Mesenchymal stem cell (in vitro differentiated cells and primary cell): ENCODE measurements at regions not wholly inside any gene's neighbourhood (a gene's known extent, or its start where the extent isn't known, plus 50 kb on each side); places are given as distances from the start of the nearest gene placed in this dataset.

ENCODE experiments used
- DNase-seq: peaks from one replicate; pipeline ENCODE4 v3.0.0-alpha.2; 2013
- H2AFZ ChIP-seq: one replicate; pipeline ENCODE4 v1.6.1; 2013; ENCODE audit warnings: low read depth, mild to moderate bottlenecking, control low read depth, inconsistent platforms, low read length, moderate library complexity
- H2AK5ac ChIP-seq: 2 replicates; pipeline ENCODE4 v1.6.1; 2013; ENCODE audit warnings: low read length, moderate library complexity, mild to moderate bottlenecking, inconsistent platforms; ENCODE audit not compliant: severe bottlenecking
- H2BK120ac ChIP-seq: one replicate; pipeline ENCODE4 v1.6.1; 2013; ENCODE audit warnings: low read depth, mild to moderate bottlenecking, inconsistent platforms, low read length, moderate library complexity
- H2BK12ac ChIP-seq, 2 experiments: one replicate each; pipeline ENCODE4 v1.6.1; 2013; ENCODE audit warnings: inconsistent platforms in 2 of 2, low read length in 2 of 2, mild to moderate bottlenecking in 2 of 2, moderate library complexity in 2 of 2, control low read depth in 1 of 2
- H2BK15ac ChIP-seq: one replicate; pipeline ENCODE4 v1.6.1; 2013; ENCODE audit warnings: mild to moderate bottlenecking, low read depth, inconsistent platforms; ENCODE audit not compliant: poor library complexity, severe bottlenecking
- H2BK5ac ChIP-seq: 2 replicates; pipeline ENCODE4 v1.6.1; 2013; ENCODE audit warnings: low read depth, mild to moderate bottlenecking, low read length, control low read depth, inconsistent platforms; ENCODE audit not compliant: poor library complexity, severe bottlenecking
- H3K14ac ChIP-seq, 2 experiments: one replicate each; pipeline ENCODE4 v1.6.1; 2013; ENCODE audit warnings: inconsistent platforms in 2 of 2, low read length in 2 of 2, control low read depth in 1 of 2, mild to moderate bottlenecking in 1 of 2, moderate library complexity in 1 of 2
- H3K18ac ChIP-seq, 2 experiments: one replicate each; pipeline ENCODE4 v1.6.1; 2013; ENCODE audit warnings: inconsistent platforms in 2 of 2, low read length in 2 of 2, control low read depth in 1 of 2, low read depth in 1 of 2, mild to moderate bottlenecking in 1 of 2
- H3K23ac ChIP-seq, 2 experiments: one replicate each; pipeline ENCODE4 v1.6.1; 2013; ENCODE audit warnings: inconsistent platforms in 2 of 2, low read length in 2 of 2, mild to moderate bottlenecking in 2 of 2, moderate library complexity in 2 of 2, control low read depth in 1 of 2
- H3K27ac ChIP-seq: 2 replicates; pipeline ENCODE4 v1.5.1; 2013; ENCODE audit warnings: mild to moderate bottlenecking, moderate library complexity, low read length, control low read depth, inconsistent platforms; ENCODE audit not compliant: poor library complexity, severe bottlenecking
- H3K27me3 ChIP-seq, 2 experiments: 2 replicates each; pipeline versions ENCODE4 v1.6.1 to v1.7.0; 2013; ENCODE audit warnings: low read length in 2 of 2, mild to moderate bottlenecking in 2 of 2, moderate library complexity in 2 of 2, control low read depth in 1 of 2, inconsistent platforms in 1 of 2; ENCODE audit not compliant: control insufficient read depth in 1 of 2, insufficient read depth in 1 of 2
- H3K36me3 ChIP-seq, 2 experiments: 2 replicates each; pipeline versions ENCODE4 v1.6.1 to v1.7.0; 2013; ENCODE audit warnings: low read length in 2 of 2, control low read depth in 1 of 2, inconsistent platforms in 1 of 2, low read depth in 1 of 2, mild to moderate bottlenecking in 1 of 2; ENCODE audit not compliant: insufficient read depth in 2 of 2, control insufficient read depth in 1 of 2
- H3K4ac ChIP-seq, 2 experiments: one replicate each; pipeline ENCODE4 v1.6.1; 2013; ENCODE audit warnings: inconsistent platforms in 2 of 2, low read length in 2 of 2, mild to moderate bottlenecking in 2 of 2, moderate library complexity in 2 of 2, control low read depth in 1 of 2, low read depth in 1 of 2
- H3K4me1 ChIP-seq: 2 replicates; pipeline ENCODE4 v1.6.1; 2013; ENCODE audit warnings: low read depth, low read length, control low read depth; ENCODE audit not compliant: control insufficient read depth, insufficient read depth
- H3K4me2 ChIP-seq: 2 replicates; pipeline ENCODE4 v1.6.1; 2013; ENCODE audit warnings: low read length, mild to moderate bottlenecking, inconsistent platforms; ENCODE audit not compliant: poor library complexity, severe bottlenecking
- H3K4me3 ChIP-seq, 2 experiments: 2 replicates each; pipeline versions ENCODE4 v1.5.1 to v1.7.0; 2013; ENCODE audit warnings: low read length in 2 of 2, mild to moderate bottlenecking in 2 of 2, control low read depth in 1 of 2, low read depth in 1 of 2; ENCODE audit not compliant: insufficient read depth in 1 of 2
- H3K79me1 ChIP-seq: replicated peaks from 2 replicates; pipeline ENCODE4 v1.6.1; 2013; ENCODE audit warnings: mild to moderate bottlenecking, control low read depth, low read length, inconsistent platforms; ENCODE audit not compliant: poor library complexity, severe bottlenecking
- H3K9ac ChIP-seq: 2 replicates; pipeline ENCODE4 v1.7.0; 2013; ENCODE audit warnings: mild to moderate bottlenecking, low read length, moderate library complexity
- H3K9me3 ChIP-seq: 2 replicates; pipeline ENCODE4 v1.7.0; 2013; ENCODE audit warnings: mild to moderate bottlenecking, low read length; ENCODE audit not compliant: control insufficient read depth
- H4K8ac ChIP-seq: one replicate; pipeline ENCODE4 v1.6.1; 2013; ENCODE audit warnings: inconsistent platforms, mild to moderate bottlenecking, low read length, moderate library complexity
- H4K91ac ChIP-seq: one replicate; pipeline ENCODE4 v1.6.1; 2013; ENCODE audit warnings: mild to moderate bottlenecking, low read length, inconsistent platforms
- WGBS: methylation state at CpG from one replicate; pipeline ENCODE4 v1.1.7; 2013; ENCODE audit warnings: mixed read lengths; 5-methylcytosine and 5-hydroxymethylcytosine counted together

DNA sequence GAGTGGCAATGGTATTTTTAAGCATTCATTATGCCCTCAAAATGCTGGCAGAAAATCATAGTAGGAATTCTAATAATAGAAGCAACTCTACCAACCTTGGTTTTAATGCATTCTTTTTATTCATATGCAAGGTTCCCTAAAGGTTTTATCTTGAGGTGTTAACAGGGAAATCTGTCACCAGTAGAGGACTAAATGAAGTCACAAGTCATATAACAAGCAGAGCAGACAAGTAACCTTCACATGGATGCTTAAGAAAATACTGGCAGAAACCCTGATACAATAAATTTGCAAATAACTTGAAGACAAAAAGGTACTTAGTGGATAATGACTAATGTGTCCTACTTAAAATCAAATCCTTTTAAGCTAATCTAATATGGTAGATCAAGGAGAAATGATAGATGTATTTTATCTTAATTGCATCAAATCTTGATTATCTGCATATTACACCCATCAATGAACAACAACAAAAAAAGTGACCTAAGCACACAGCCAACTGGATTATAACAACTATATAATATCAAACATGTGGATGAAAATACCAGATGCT lies 73.3 kb downstream of the RFC3 start:
- H3K79me1 ChIP-seq, result no peaks in the 10 kb centered on the region
- no peak overlapping the region for H2BK15ac ChIP-seq
- H3K27me3 ChIP-seq, result no peaks in the 10 kb centered on the region
- no peak overlapping the region for H3K27ac ChIP-seq
- H2AFZ ChIP-seq, result no peak overlapping the region
- no peak overlapping the region for H2BK120ac ChIP-seq
- no peak overlapping the region for H3K4me2 ChIP-seq
- no peaks in the 10 kb centered on the region for H3K36me3 ChIP-seq
- no peak overlapping the region for H2AK5ac ChIP-seq
- no peak for DNase-seq
- no peak overlapping the region for H4K8ac ChIP-seq
- H3K14ac ChIP-seq, result no peak overlapping the region
- H2BK12ac ChIP-seq, result no peak overlapping the region
- peaks cover 26% of the 10 kb centered on the region for H3K9me3 ChIP-seq
- H4K91ac ChIP-seq, result no peak overlapping the region
- no peak overlapping the region for H2BK5ac ChIP-seq
- no peak overlapping the region for H3K23ac ChIP-seq
- H3K9ac ChIP-seq, result no peak overlapping the region
- H3K4ac ChIP-seq, result no peak overlapping the region
- no peak overlapping the region for H3K4me3 ChIP-seq
- H3K18ac ChIP-seq, result no peak overlapping the region
- no peaks in the 10 kb centered on the region for H3K4me1 ChIP-seq

DNA sequence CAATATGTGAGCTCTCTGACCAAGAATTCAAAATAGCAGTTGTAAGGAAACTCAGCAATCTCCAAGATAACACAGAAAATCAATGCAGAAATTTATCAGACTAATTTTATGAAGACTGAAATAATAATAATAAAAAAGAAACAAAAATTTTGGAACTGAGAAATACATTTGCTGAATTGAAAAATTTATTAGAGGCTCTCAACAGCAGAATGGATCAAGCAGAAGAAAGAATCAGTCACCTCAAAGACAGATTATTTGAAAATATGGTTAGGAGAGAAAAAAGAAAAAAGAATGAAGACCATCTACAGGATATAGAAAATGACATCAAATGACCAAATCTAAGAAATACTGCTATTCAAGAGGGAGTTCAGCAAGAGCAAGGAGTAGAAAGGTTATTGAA lies 75.6 kb downstream of the RFC3 start:
- Histone ChIP-seq H2BK12ac (no peak overlapping the region), H3K18ac (no peak overlapping the region), H3K9ac (no peak overlapping the region), H2BK5ac (no peak overlapping the region), H2AFZ (no peak overlapping the region), H4K91ac (no peak overlapping the region), H4K8ac (no peak overlapping the region), H3K4me1 (no peaks in the 10 kb centered on the region), H3K79me1 (no peaks in the 10 kb centered on the region), H3K27ac (no peak overlapping the region), H2BK15ac (no peak overlapping the region), H3K9me3 (peaks cover 30% of the 10 kb centered on the region), H3K23ac (no peak overlapping the region), H2AK5ac (no peak overlapping the region), H3K27me3 (no peaks in the 10 kb centered on the region), H3K36me3 (no peaks in the 10 kb centered on the region), H3K4me2 (no peak overlapping the region), H2BK120ac (no peak overlapping the region), H3K14ac (no peak overlapping the region), H3K4ac (no peak overlapping the region), H3K4me3 (no peak overlapping the region)
- no peak for DNase-seq

DNA sequence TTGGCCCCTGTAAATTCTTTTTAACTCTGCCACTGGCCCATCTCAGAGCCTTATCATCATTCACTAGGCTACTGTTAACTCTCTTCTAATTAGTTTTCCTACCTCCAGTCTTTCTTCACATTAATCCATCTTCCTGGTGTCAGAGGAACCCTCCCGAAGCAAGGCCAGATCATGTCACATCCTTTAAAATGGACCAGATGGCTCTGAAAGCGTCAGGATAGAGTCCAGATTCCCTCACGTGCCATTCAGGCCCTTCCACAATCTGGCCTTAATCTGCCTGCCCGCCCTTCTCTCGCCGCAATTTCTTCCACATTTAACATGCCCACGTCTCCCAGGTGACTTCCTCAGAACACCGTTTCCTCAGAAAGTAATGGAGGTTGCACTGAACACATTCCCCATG lies 86.5 kb downstream of the RFC3 start:
- Histone ChIP-seq H3K9me3 (peaks cover 11% of the 10 kb centered on the region), H3K14ac (no peak overlapping the region), H3K4me3 (no peak overlapping the region), H2BK12ac (no peak overlapping the region), H2AFZ (no peak overlapping the region), H2BK15ac (no peak overlapping the region), H3K4me2 (no peak overlapping the region), H4K91ac (no peak overlapping the region), H2BK5ac (no peak overlapping the region), H4K8ac (no peak overlapping the region), H3K18ac (no peak overlapping the region), H3K23ac (no peak overlapping the region), H2AK5ac (no peak overlapping the region), H2BK120ac (no peak overlapping the region), H3K4me1 (no peaks in the 10 kb centered on the region), H3K27me3 (no peaks in the 10 kb centered on the region), H3K36me3 (no peaks in the 10 kb centered on the region), H3K4ac (no peak overlapping the region), H3K9ac (no peak overlapping the region), H3K27ac (no peak overlapping the region), H3K79me1 (no peaks in the 10 kb centered on the region)
- DNase-seq, result no peak
- WGBS, result 71% methylated on average over 8 of the region's 8 CpGs

- Histone ChIP-seq H3K23ac (no peak overlapping the region), H3K4me3 (no peak overlapping the region), H2AFZ (no peak overlapping the region), H2AK5ac (no peak overlapping the region), H3K4me2 (no peak overlapping the region), H3K4me1 (no peaks in the 10 kb centered on the region), H3K36me3 (no peaks in the 10 kb centered on the region), H3K9me3 (no peaks in the 10 kb centered on the region), H3K4ac (no peak overlapping the region), H3K18ac (no peak overlapping the region), H3K79me1 (no peaks in the 10 kb centered on the region), H4K8ac (no peak overlapping the region), H2BK5ac (no peak overlapping the region), H4K91ac (no peak overlapping the region), H2BK120ac (no peak overlapping the region), H3K27ac (no peak overlapping the region), H3K27me3 (no peaks in the 10 kb centered on the region), H2BK15ac (no peak overlapping the region), H3K14ac (no peak overlapping the region), H2BK12ac (no peak overlapping the region), H3K9ac (no peak overlapping the region)
- no peak for DNase-seq
- 100% methylated on average over 1 of the region's 1 CpG for WGBS
Measured at GRCh38 chr13:33908116-33908515, 90.2 kb downstream of the RFC3 start.
